H9 (cell line): ENCODE measurements at regions not wholly inside any gene's neighbourhood (a gene's known extent, or its start where the extent isn't known, plus 50 kb on each side); places are given as distances from the start of the nearest gene placed in this dataset.

Source experiments
- DNase-seq: peaks from one replicate; pipeline ENCODE4 v3.0.0-alpha.2; 2017
- H2AFZ ChIP-seq: one replicate; pipeline ENCODE4 v1.6.1; 2013; ENCODE audit warnings: mild to moderate bottlenecking, low read length, control low read depth, moderate library complexity
- H2AK5ac ChIP-seq: 2 replicates; pipeline ENCODE4 v1.6.1; 2013; ENCODE audit warnings: low read length, control low read depth, mixed read lengths; ENCODE audit not compliant: insufficient read length
- H2BK120ac ChIP-seq: one replicate; pipeline ENCODE4 v1.6.1; 2013; ENCODE audit warnings: low read depth, mild to moderate bottlenecking, low read length, control low read depth, inconsistent platforms; ENCODE audit not compliant: poor library complexity, severe bottlenecking
- H2BK12ac ChIP-seq: 2 replicates; pipeline ENCODE4 v1.6.1; 2013; ENCODE audit warnings: low read length, control low read depth, mixed read lengths, low read depth; ENCODE audit not compliant: insufficient read length
- H2BK15ac ChIP-seq: 2 replicates; pipeline ENCODE4 v1.6.1; 2013; ENCODE audit warnings: low read depth, low read length, control low read depth
- H2BK20ac ChIP-seq: one replicate; pipeline ENCODE4 v1.6.1; 2013; ENCODE audit warnings: low read depth, mild to moderate bottlenecking, low read length, control low read depth, inconsistent platforms; ENCODE audit not compliant: poor library complexity, severe bottlenecking
- H2BK5ac ChIP-seq: 2 replicates; pipeline ENCODE4 v1.6.1; 2013; ENCODE audit warnings: low read length, control low read depth, mixed read lengths; ENCODE audit not compliant: insufficient read length
- H3K14ac ChIP-seq: 2 replicates; pipeline ENCODE4 v1.6.1; 2013; ENCODE audit warnings: low read length, control low read depth; ENCODE audit not compliant: insufficient read depth
- H3K18ac ChIP-seq: 2 replicates; pipeline ENCODE4 v1.6.1; 2013; ENCODE audit warnings: low read depth, mild to moderate bottlenecking, mixed read lengths, low read length, control low read depth; ENCODE audit not compliant: insufficient read length
- H3K23ac ChIP-seq: 2 replicates; pipeline ENCODE4 v1.6.1; 2013; ENCODE audit warnings: low read length, control low read depth, mixed read lengths, low read depth; ENCODE audit not compliant: insufficient read length
- H3K23me2 ChIP-seq: 2 replicates; pipeline ENCODE4 v1.6.1; 2013; ENCODE audit warnings: low read depth, mild to moderate bottlenecking, mixed read lengths, low read length, control low read depth; ENCODE audit not compliant: insufficient read length, poor library complexity, severe bottlenecking
- H3K27ac ChIP-seq: 2 replicates; pipeline ENCODE4 v1.5.1; 2013; ENCODE audit warnings: low read length, control low read depth, mixed read lengths, low read depth; ENCODE audit not compliant: insufficient read length
- H3K27me3 ChIP-seq: 2 replicates; pipeline ENCODE4 v1.6.1; 2013; ENCODE audit warnings: low read length, control low read depth, inconsistent platforms; ENCODE audit not compliant: insufficient read depth
- H3K4ac ChIP-seq: 2 replicates; pipeline ENCODE4 v1.6.1; 2013; ENCODE audit warnings: low read depth, mild to moderate bottlenecking, control low read depth, inconsistent platforms, low read length, moderate library complexity
- H3K4me1 ChIP-seq: 2 replicates; pipeline ENCODE4 v1.6.1; 2013; ENCODE audit warnings: low read length, control low read depth, inconsistent platforms; ENCODE audit not compliant: insufficient read depth
- H3K4me2 ChIP-seq: 2 replicates; pipeline ENCODE4 v1.6.1; 2013; ENCODE audit warnings: low read length, control low read depth, mixed read lengths; ENCODE audit not compliant: insufficient read length, insufficient read depth
- H3K56ac ChIP-seq: 2 replicates; pipeline ENCODE4 v1.6.1; 2013; ENCODE audit warnings: low read depth, mild to moderate bottlenecking, mixed read lengths, low read length, control low read depth; ENCODE audit not compliant: insufficient read length
- H3K79me1 ChIP-seq: 2 replicates; pipeline ENCODE4 v1.6.1; 2013; ENCODE audit warnings: low read depth, mild to moderate bottlenecking, moderate library complexity, low read length, control low read depth, inconsistent platforms; ENCODE audit not compliant: insufficient read depth, poor library complexity, severe bottlenecking
- H3K79me2 ChIP-seq: 2 replicates; pipeline ENCODE4 v1.6.1; 2013; ENCODE audit warnings: low read length, control low read depth, inconsistent platforms; ENCODE audit not compliant: insufficient read depth
- H3K9ac ChIP-seq: 2 replicates; pipeline ENCODE4 v1.6.1; 2013; ENCODE audit warnings: low read length, control low read depth, mixed read lengths; ENCODE audit not compliant: insufficient read length; ENCODE audit errors: extremely low read depth
- H3K9me3 ChIP-seq: one replicate; pipeline ENCODE4 v1.6.1; 2013; ENCODE audit warnings: low read depth, low read length, inconsistent platforms; ENCODE audit not compliant: control insufficient read depth
- H3T11ph ChIP-seq: one replicate; pipeline ENCODE4 v1.6.1; 2013; ENCODE audit warnings: mild to moderate bottlenecking, low read length, control low read depth, inconsistent platforms
- H4K20me1 ChIP-seq: one replicate; pipeline ENCODE4 v1.6.1; 2013; ENCODE audit not compliant: control insufficient read depth, insufficient read length, insufficient read depth
- H4K5ac ChIP-seq: 2 replicates; pipeline ENCODE4 v1.6.1; 2013; ENCODE audit warnings: low read depth, mild to moderate bottlenecking, mixed read lengths, low read length, control low read depth; ENCODE audit not compliant: insufficient read length
- H4K8ac ChIP-seq: replicated peaks from 2 replicates; pipeline ENCODE4 v1.6.1; 2013; ENCODE audit warnings: low read length, control low read depth, mixed read lengths, low read depth; ENCODE audit not compliant: insufficient read length
- H4K91ac ChIP-seq: 2 replicates; pipeline ENCODE4 v1.6.1; 2013; ENCODE audit warnings: low read depth, mild to moderate bottlenecking, moderate library complexity, mixed read lengths, low read length, control low read depth; ENCODE audit not compliant: insufficient read length
- H3K27ac Mint-ChIP-seq, 3 experiments: 2 replicates in 2 of 3; 3 replicates in 1 of 3; pipeline ENCODE4 v1.8.0; 2020 to 2021; ENCODE audit warnings: mixed read lengths in 3 of 3, mild to moderate bottlenecking in 1 of 3, moderate library complexity in 1 of 3
- H3K27me3 Mint-ChIP-seq: 2 replicates; pipeline ENCODE4 v1.8.0; 2021; ENCODE audit warnings: low read depth, mild to moderate bottlenecking, moderate library complexity, mixed read lengths
- H3K36me3 Mint-ChIP-seq, 3 experiments: 2 replicates in 2 of 3; 3 replicates in 1 of 3; pipeline ENCODE4 v1.8.0; 2020 to 2021; ENCODE audit warnings: low read depth in 3 of 3, mixed read lengths in 3 of 3; ENCODE audit not compliant: insufficient read depth in 1 of 3
- H3K4me1 Mint-ChIP-seq, 2 experiments: 2 replicates each; pipeline ENCODE4 v1.8.0; 2020; ENCODE audit warnings: mixed read lengths in 2 of 2
- H3K4me3 Mint-ChIP-seq, 2 experiments: 2 replicates in 1 of 2; 3 replicates in 1 of 2; pipeline ENCODE4 v1.8.0; 2020 to 2021; ENCODE audit warnings: mild to moderate bottlenecking in 2 of 2, mixed read lengths in 2 of 2, moderate library complexity in 1 of 2
- H3K9me3 Mint-ChIP-seq, 2 experiments: 2 replicates in 1 of 2; 3 replicates in 1 of 2; pipeline ENCODE4 v1.8.0; 2020; ENCODE audit warnings: mild to moderate bottlenecking in 2 of 2, mixed read lengths in 2 of 2, moderate library complexity in 1 of 2
- CTCF ChIP-seq: fragments of 200-600 bp; sonication (generic); conservative IDR thresholded peaks from 3 replicates; pipeline ENCODE4 v1.8.0; 2021; ENCODE audit warnings: antibody characterized with exemption, mild to moderate bottlenecking

GRCh38 chr1:214954617-214954949, 128.0 kb upstream of the KCNK2 start:
- Histone ChIP-seq H3K9ac (no peak overlapping the region), H3K23me2 (no peaks in the 10 kb centered on the region), H3K4me2 (no peak overlapping the region), H3T11ph (no peak overlapping the region), H4K5ac (no peak overlapping the region), H2BK15ac (no peak overlapping the region), H2BK5ac (no peak overlapping the region), H3K27me3 (no peaks in the 10 kb centered on the region), H2AK5ac (no peak overlapping the region), H2BK20ac (no peak overlapping the region), H3K18ac (no peak overlapping the region), H3K9me3 (no peaks in the 10 kb centered on the region), H3K27ac (no peak overlapping the region), H3K4ac (no peak overlapping the region), H2BK120ac (no peak overlapping the region), H3K4me1 (no peaks in the 10 kb centered on the region), H4K8ac (no peak overlapping the region), H3K14ac (no peak overlapping the region), H3K23ac (no peak overlapping the region), H3K79me1 (no peaks in the 10 kb centered on the region), H4K91ac (no peak overlapping the region), H3K79me2 (no peaks in the 10 kb centered on the region), H4K20me1 (no peaks in the 10 kb centered on the region), H2BK12ac (no peak overlapping the region), H3K56ac (no peak overlapping the region), H2AFZ (no peak overlapping the region)
- Mint-ChIP-seq H3K27me3 (no peaks in the 10 kb centered on the region), H3K4me1 (peaks cover 5 to 7% of the 10 kb centered on the region in 2 experiments; a peak in 3 of 4 replicates), H3K4me3 (no peak overlapping the region), H3K9me3 (no peaks in the 10 kb centered on the region), H3K36me3 (no peaks in the 10 kb centered on the region), H3K27ac (no peak overlapping the region)
- no peak for DNase-seq
- TF ChIP-seq CTCF, result no peak
